Tibial artery (tissue), 4 donors: ENCODE measurements at regions not wholly inside any gene's neighbourhood (a gene's known extent, or its start where the extent isn't known, plus 50 kb on each side); places are given as distances from the start of the nearest gene placed in this dataset.

ENCODE experiments used
- DNase-seq, 2 donors: peaks; one replicate each; pipeline ENCODE4 v3.0.0-alpha.2; 2019
- H3K27ac ChIP-seq, 2 donors: fragments of 200-600 bp; sonication (generic) in 1 of 2; 1 replicate in 1 of 2; 2 replicates in 1 of 2; pipeline ENCODE4 v1.5.1; 2018 to 2019; ENCODE audit warnings: mild to moderate bottlenecking in 1 of 2
- H3K27me3 ChIP-seq, 2 donors: fragments of 200-600 bp; sonication (generic) in 1 of 2; one replicate each; pipeline versions ENCODE4 v1.5.1 to v1.6.0; 2016 to 2019
- H3K36me3 ChIP-seq, 3 donors: fragments of 200-600 bp; sonication (generic) in 2 of 3; one replicate each; pipeline ENCODE4 v1.5.1; 2016 to 2019; ENCODE audit warnings: mild to moderate bottlenecking in 2 of 3
- H3K4me1 ChIP-seq, 4 donors: fragments of 200-600 bp; sonication (generic) in 2 of 4; 1 replicate in 3 of 4; 2 replicates in 1 of 4; pipeline ENCODE4 v1.5.1; 2016 to 2019
- H3K4me3 ChIP-seq, 2 donors: fragments of 200-600 bp; sonication (generic) in 1 of 2; 1 replicate in 1 of 2; 2 replicates in 1 of 2; pipeline ENCODE4 v1.5.1; 2018 to 2019; ENCODE audit warnings: mild to moderate bottlenecking in 2 of 2
- H3K9me3 ChIP-seq, 3 donors: fragments of 200-600 bp; sonication (generic) in 1 of 3; one replicate each; pipeline ENCODE4 v1.5.1; 2016 to 2019
- intact Hi-C: fragments of 100-400 bp; cut with DNase I; formaldehyde crosslinking; loops from one replicate; pipeline ENCODE4 v1.15.0; 2023; ENCODE audit warnings: low total_unique reads
- TF ChIP-seq, protein P1 (sequence below), 2 experiments: fragments of 200-600 bp in 1 of 2; fragments of 450-650 bp in 1 of 2; IDR thresholded peaks; one replicate each; pipeline ENCODE4 v1.5.1; 2017 to 2019; ENCODE audit warnings: antibody characterized with exemption in 2 of 2, mild to moderate bottlenecking in 1 of 2, moderate library complexity in 1 of 2

DNA sequence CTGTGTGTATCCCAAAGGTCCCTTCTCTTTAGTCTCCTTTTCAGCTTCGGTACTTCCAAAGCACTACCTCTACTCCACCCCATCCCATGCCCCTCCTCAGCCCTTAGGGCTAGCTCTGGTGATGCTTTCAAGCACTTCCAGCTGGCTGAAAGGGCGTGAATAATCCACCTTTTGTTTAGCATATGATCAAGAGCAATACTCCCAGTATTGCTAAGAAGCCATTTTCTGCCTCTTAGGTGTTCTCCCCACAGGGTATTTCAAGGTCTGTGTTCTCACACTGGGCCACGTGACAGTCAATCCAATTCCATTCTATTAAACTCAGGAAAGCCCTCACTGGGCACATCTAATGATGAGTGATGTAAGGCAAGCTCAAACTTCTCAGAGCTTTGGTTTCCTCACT lies 298.5 kb upstream of the PROX1 start:
- Histone ChIP-seq H3K36me3 (no peaks in the 10 kb centered on the region), H3K4me3 (no peak overlapping the region), H3K27ac (no peak overlapping the region), H3K9me3 (no peaks in the 10 kb centered on the region), H3K27me3 (peaks cover 0 to 2% of the 10 kb centered on the region in 2 donors), H3K4me1 (no peaks in the 10 kb centered on the region)
- intact Hi-C loops = no loop called here
- TF ChIP-seq, protein P1, sequence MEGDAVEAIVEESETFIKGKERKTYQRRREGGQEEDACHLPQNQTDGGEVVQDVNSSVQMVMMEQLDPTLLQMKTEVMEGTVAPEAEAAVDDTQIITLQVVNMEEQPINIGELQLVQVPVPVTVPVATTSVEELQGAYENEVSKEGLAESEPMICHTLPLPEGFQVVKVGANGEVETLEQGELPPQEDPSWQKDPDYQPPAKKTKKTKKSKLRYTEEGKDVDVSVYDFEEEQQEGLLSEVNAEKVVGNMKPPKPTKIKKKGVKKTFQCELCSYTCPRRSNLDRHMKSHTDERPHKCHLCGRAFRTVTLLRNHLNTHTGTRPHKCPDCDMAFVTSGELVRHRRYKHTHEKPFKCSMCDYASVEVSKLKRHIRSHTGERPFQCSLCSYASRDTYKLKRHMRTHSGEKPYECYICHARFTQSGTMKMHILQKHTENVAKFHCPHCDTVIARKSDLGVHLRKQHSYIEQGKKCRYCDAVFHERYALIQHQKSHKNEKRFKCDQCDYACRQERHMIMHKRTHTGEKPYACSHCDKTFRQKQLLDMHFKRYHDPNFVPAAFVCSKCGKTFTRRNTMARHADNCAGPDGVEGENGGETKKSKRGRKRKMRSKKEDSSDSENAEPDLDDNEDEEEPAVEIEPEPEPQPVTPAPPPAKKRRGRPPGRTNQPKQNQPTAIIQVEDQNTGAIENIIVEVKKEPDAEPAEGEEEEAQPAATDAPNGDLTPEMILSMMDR (IDR thresholded peaks at IDR 0.05) = no peak
- no peak for DNase-seq

DNA sequence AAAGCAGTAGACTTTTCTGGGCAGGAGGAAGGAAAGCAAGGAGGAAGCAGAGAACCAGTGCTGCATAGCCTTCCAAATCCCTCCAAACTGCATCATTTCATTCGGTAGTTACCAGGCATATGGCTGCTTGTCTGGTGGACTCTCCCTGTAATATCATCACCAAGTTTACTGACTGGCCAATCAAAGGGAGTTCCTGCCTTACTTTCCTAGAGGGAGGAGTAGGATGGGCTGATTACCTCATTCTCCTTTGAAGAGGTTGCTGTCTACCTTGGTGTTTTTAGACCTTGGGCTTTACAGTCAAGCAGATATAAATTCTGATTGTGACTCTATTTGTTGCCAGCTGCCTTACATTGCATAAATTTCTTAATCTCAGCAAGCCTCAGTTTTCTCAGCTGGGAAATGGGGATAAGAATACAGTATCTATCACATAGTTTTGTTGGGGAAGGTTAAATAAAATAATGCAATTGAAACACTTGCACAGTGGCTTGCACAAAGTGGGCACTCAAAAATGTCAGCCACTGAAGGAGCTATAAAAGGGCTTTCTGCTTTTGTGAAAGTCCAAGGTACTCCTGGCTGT lies 297.3 kb upstream of the PROX1 start:
- Histone ChIP-seq H3K27me3 (peaks cover 0 to 2% of the 10 kb centered on the region in 2 donors), H3K4me1 (no peaks in the 10 kb centered on the region), H3K9me3 (no peaks in the 10 kb centered on the region), H3K27ac (no peak overlapping the region), H3K4me3 (no peak overlapping the region), H3K36me3 (no peaks in the 10 kb centered on the region)
- DNase-seq = no peak
- intact Hi-C loops = no loop called here
- TF ChIP-seq, protein P1 (IDR thresholded peaks at IDR 0.05) = no peak

DNA sequence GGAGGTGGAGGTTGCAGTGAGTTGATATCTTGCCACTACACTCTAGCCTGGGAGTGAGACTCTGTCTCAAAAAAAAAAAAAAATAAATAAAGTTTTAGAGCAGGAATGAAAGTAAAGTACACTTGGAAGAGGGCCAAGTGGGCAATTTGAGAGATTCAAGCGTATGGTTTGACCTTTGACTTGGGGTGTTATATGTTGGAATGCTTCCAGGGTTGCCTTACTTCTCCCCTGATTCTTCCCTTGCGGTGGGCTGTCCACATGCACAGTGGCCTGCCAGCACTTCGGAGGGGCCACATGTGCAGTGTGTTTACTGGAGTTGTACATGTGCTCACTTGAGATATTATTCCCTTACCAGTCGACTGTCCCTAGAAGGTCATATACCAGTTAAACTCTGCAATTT lies 295.5 kb upstream of the PROX1 start:
- TF ChIP-seq, protein P1 (IDR thresholded peaks at IDR 0.05) = no peak
- intact Hi-C loops = no loop called here

GRCh38 chr1:213693864-213694263 lies 293.9 kb upstream of the PROX1 start:
- no peak for DNase-seq
- Histone ChIP-seq H3K9me3 (no peaks in the 10 kb centered on the region), H3K4me1 (no peaks in the 10 kb centered on the region), H3K27ac (no peak overlapping the region), H3K27me3 (peaks cover 0 to 2% of the 10 kb centered on the region in 2 donors), H3K36me3 (no peaks in the 10 kb centered on the region), H3K4me3 (no peak overlapping the region)
- intact Hi-C loops = no loop called here
- TF ChIP-seq, protein P1 (IDR thresholded peaks at IDR 0.05) = no peak

More for the DNA sequence above, 295.5 kb upstream of the PROX1 start:
- no peak overlapping the region for H3K4me3 ChIP-seq
- no peak for DNase-seq
- H3K36me3 ChIP-seq = no peaks in the 10 kb centered on the region
- peaks cover 0 to 2% of the 10 kb centered on the region in 2 donors for H3K27me3 ChIP-seq
- no peak overlapping the region for H3K27ac ChIP-seq
- H3K9me3 ChIP-seq = no peaks in the 10 kb centered on the region
- no peaks in the 10 kb centered on the region for H3K4me1 ChIP-seq

- no peaks in the 10 kb centered on the region for H3K9me3 ChIP-seq
- H3K4me1 ChIP-seq = no peaks in the 10 kb centered on the region
- no peaks in the 10 kb centered on the region for H3K27me3 ChIP-seq
- H3K4me3 ChIP-seq = no peak overlapping the region
- TF ChIP-seq, protein P1 (IDR thresholded peaks at IDR 0.05) = no peak
- intact Hi-C loops = no loop called here
- no peak for DNase-seq
- no peak overlapping the region for H3K27ac ChIP-seq
- no peaks in the 10 kb centered on the region for H3K36me3 ChIP-seq
Measured at GRCh38 chr1:213697192-213697802, 290.5 kb upstream of the PROX1 start.
